ENCODE measurements at regions not wholly inside any gene's neighbourhood (a gene's known extent, or its start where the extent isn't known, plus 50 kb on each side); places are given as distances from the start of the nearest gene placed in this dataset.
"Not testable (repeated sequence)": the region's sequence is repeated elsewhere in the genome, so short reads cannot be mapped to it uniquely, and the experiment has no call there.

- DNase-seq, result no peak
Observed at GRCh38 chr14:89486961-89487360, 69.9 kb upstream of the FOXN3 start.

DNA sequence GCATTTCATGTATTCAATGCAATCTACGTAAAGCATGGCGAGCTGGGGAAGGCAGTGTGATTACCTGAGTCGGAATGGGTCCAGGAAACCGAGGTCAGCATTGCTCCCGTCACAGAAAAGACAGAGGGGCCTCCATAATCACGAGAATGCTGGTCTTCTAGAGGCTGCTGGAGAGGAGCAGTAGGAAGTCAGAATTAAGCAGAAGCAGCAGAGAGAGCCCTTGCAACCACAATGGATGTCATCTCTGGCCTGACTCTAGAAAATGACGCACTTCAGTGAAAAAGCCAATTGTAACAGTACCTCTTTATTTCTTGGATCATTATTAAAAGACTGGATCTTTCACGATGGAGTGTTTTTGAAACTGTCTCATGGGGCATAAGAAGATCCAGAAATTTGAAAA lies 69.5 kb upstream of the FOXN3 start:
- DNase-seq, result no peak

- DNase-seq, result no peak
Observed at GRCh38 chr14:89485264-89485663, 68.2 kb upstream of the FOXN3 start.

GRCh38 chr14:89484051-89484844 lies 67.2 kb upstream of the FOXN3 start:
- no peak for DNase-seq

GRCh38 chr14:89481196-89481595 lies 64.2 kb upstream of the FOXN3 start:
- DNase-seq, result no peak

GRCh38 chr14:89480278-89480677 lies 63.2 kb upstream of the FOXN3 start:
- no peak for DNase-seq

GRCh38 chr14:89479802-89480201 lies 62.8 kb upstream of the FOXN3 start:
- DNase-seq, result no peak

- DNase-seq, result no peak
Observed at GRCh38 chr14:89477391-89477790, 60.4 kb upstream of the FOXN3 start.

DNA sequence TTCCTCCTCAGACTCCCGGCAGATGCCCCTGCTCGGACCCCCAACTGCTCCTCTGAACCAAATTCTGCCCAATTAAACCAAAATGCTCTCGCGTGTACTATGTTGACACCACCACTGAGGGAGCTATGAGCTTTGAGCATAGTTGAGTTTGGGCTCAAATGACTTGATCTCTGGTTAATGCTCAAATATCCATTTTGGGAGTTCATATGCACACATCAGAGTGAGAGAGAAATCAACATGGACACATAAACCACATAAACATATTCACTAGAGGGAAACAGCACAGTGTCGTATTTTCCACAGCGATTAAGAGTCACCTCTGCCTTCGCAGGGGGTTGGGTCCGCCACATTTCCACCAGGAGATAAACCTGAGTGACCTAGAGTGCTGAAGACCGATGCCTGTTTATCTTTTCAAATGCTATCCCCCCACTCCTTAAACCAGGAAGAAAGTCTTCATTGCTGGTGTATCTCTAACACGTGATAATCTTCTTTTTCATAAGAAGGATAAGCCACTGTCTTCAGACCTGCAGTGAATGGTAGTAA lies 59.4 kb upstream of the FOXN3 start:
- no peak for DNase-seq

DNA sequence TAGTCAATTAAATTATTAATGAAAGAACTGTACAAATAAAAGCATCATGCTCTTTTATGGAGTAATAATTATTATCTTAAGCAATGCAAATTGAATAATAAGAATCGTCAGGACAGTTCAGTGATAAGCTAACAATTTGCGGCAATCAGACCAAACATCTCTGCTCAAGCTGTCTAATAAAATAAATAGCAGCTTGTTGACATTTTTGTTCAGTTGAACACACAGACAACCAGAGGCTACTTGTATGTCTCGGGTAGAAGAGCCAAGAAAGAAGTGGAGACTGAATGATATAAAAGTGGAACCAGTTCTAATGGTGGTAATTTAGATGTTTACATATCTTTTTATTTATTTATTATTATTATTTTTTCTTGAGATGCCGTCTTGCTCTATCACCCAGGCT lies 57.4 kb upstream of the FOXN3 start:
- no peak for DNase-seq

GRCh38 chr14:89473989-89474388 lies 57.0 kb upstream of the FOXN3 start:
- no peak for DNase-seq

DNA sequence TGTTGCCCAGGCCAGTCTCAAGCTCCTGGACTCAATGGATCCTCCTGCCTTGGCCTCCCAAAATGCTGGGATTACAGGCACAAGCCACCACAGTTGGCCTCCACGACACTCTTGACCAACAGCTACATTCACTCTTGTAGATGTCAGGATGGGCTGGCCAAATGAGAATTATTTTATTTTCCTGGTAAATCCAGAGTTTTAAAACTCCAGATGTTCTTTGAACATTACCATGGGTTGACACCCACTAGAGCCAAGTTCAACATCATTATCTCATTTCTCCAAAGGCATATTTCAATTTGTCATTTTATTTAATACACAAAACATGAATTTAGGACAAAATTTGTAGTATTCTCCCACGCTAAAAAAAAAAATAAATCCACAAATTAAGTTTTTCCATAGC lies 56.5 kb upstream of the FOXN3 start:
- no peak for DNase-seq

DNA sequence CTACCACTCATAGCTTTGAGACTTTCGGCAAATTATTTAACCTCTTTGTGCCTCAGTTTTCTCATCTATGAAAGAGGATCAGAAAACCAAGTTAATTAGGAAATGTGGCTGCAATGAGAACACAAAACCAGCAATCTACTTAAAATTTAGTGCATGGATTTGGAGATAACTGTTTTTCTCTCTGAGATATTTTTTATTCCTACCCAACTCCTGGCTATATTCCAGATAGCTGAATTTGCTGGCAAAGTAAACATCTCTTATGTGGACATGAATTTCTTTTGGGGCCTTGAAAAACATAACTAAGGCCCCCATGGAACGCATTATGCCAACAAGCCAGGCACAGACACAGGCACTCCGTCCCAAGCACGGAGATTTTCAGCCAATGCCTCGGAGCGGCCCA lies 53.4 kb upstream of the FOXN3 start:
- DNase-seq, result no peak

GRCh38 chr14:89469210-89470198 lies 52.5 kb upstream of the FOXN3 start:
- no peak for DNase-seq

DNA sequence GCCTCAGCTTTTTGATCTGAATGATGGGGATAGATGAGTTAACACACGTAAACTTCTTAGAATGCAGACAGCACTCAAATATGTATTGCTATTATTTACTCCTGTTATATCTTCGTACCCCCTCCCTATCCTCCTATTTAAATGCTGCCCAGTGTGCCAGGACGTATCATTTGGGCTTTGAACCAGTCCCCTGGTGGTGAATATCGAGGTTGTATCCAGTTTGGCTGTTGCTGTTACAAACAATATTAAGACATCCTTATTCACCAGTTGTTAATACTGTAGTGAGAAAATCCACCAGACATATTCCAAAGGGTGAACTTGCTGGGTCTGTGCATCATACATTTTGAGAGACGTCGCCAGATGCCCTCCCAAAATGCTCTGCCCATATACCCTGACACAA lies 51.5 kb upstream of the FOXN3 start:
- no peak for DNase-seq

- DNase-seq, result not testable (repeated sequence)
Observed at GRCh38 chr14:89468030-89468429, 51.0 kb upstream of the FOXN3 start.

DNA sequence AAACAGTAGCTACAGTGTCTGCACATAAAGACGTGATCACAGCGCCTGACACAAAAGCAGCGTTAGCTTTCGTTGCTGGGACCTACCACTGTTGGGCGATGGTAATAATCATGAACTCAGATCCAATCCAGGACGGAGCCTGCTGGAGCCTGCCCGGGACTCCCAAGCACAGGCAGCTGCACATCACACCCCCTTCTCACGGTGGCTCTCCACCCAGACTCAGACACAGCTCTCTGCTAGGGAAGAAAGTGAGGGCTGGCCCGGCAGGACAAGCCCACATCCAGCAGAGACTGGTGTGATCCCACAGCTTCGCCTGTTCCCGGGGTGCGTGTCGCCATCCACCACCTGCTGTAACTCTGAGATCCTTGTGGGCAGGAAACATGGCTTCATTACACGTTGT lies 49.9 kb upstream of the FOXN3 start:
- DNase-seq, result no peak

Data from activated CD4-positive, alpha-beta T cell treated with anti-CD3 and anti-CD28 coated beads, Interleukin-2, amount 50 U/mL, for 4 hours (primary cell).